ENCODE measurements at regions not wholly inside any gene's neighbourhood (a gene's known extent, or its start where the extent isn't known, plus 50 kb on each side); places are given as distances from the start of the nearest gene placed in this dataset.

DNA sequence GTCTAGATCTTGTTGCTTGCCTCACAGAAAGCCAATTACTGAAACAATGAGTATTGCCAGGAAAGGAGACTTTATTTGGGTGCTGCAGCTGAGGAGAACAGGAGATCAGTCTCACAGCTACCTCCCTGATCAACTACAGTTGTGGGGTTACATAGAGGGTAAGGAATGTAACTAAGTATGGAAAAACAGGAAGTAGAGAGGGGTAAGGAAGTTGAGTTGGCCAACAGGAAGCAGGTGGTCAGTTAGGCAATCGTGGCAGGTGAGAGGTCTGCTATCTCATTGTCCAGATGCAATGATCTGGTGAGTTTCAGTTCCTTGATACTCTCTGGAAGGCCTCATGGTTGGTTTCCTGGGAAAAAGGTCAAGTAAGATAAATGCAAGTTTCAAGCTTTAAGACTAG is 333.1 kb upstream of the GOT2 start:
- no peaks in the 10 kb centered on the region for H3K36me3 ChIP-seq (ENCODE audit: low read depth, low read length)
- intact Hi-C loops (cut with micrococcal nuclease): no loop called here
- DNase-seq (no peak), ATAC-seq (no peak)
- H4K20me1 ChIP-seq (ENCODE audit: low read length): no peaks in the 10 kb centered on the region
- BruUV-seq (replicated peaks): no TSS peak
- no peak overlapping the region for H3K4me2 ChIP-seq (ENCODE audit: low read length)
- H3K4me3 ChIP-seq (ENCODE audit: low read length): no peak overlapping the region
- ChIA-PET POLR2A (ENCODE audit: unreplicated experiment) (no interaction called here), CTCF (no interaction called here)
- H3K9ac ChIP-seq (ENCODE audit: low read length): no peak overlapping the region
- H3K27ac ChIP-seq (ENCODE audit: low read length): no peak overlapping the region
- no peak for TF ChIP-seq EZH2 (IDR thresholded peaks at IDR 0.05; ENCODE audit: low read length, unreplicated experiment)
- TF ChIP-seq EZH2phosphoT487 (IDR thresholded peaks at IDR 0.05; ENCODE audit: borderline replicate concordance, low read length): no peak
- TF ChIP-seq CTCF (conservative IDR thresholded peaks at IDR 0.05; ENCODE audit: low read depth, low read length): no peak
- H2AFZ ChIP-seq (ENCODE audit: low read length): no peak overlapping the region
- H3K27me3 ChIP-seq (ENCODE audit: low read length): no peaks in the 10 kb centered on the region
- no peaks in the 10 kb centered on the region for H3K9me3 ChIP-seq (ENCODE audit: low read length)
- H3K9me2 ChIP-seq (replicated peaks; ENCODE audit: low read length): no peaks in the 10 kb centered on the region
- no peaks in the 10 kb centered on the region for H3K4me1 ChIP-seq (ENCODE audit: insufficient read depth, low read length)
- H3K79me2 ChIP-seq (ENCODE audit: low read length): no peaks in the 10 kb centered on the region
- no peaks in the 10 kb centered on the region for H3F3A ChIP-seq (ENCODE audit: low read length, unreplicated experiment)

GRCh38 chr16:59060207-59060606 is 326.1 kb upstream of the GOT2 start:
- Histone ChIP-seq H3F3A (ENCODE audit: low read length, unreplicated experiment) (no peaks in the 10 kb centered on the region), H3K27me3 (ENCODE audit: low read length) (no peaks in the 10 kb centered on the region), H3K4me3 (ENCODE audit: low read length) (no peak overlapping the region), H3K4me2 (ENCODE audit: low read length) (no peak overlapping the region), H3K9me2 (replicated peaks; ENCODE audit: low read length) (no peaks in the 10 kb centered on the region), H2AFZ (ENCODE audit: low read length) (no peak overlapping the region), H3K9me3 (ENCODE audit: low read length) (no peaks in the 10 kb centered on the region), H3K9ac (ENCODE audit: low read length) (no peak overlapping the region), H4K20me1 (ENCODE audit: low read length) (no peaks in the 10 kb centered on the region), H3K79me2 (ENCODE audit: low read length) (no peaks in the 10 kb centered on the region), H3K4me1 (ENCODE audit: insufficient read depth, low read length) (no peaks in the 10 kb centered on the region), H3K36me3 (ENCODE audit: low read depth, low read length) (no peaks in the 10 kb centered on the region), H3K27ac (ENCODE audit: low read length) (no peak overlapping the region)
- ChIA-PET CTCF (no interaction called here), POLR2A (ENCODE audit: unreplicated experiment) (no interaction called here)
- TF ChIP-seq EZH2phosphoT487 (IDR thresholded peaks at IDR 0.05; ENCODE audit: borderline replicate concordance, low read length): no peak
- TF ChIP-seq CTCF (conservative IDR thresholded peaks at IDR 0.05; ENCODE audit: low read depth, low read length): no peak
- TF ChIP-seq EZH2 (IDR thresholded peaks at IDR 0.05; ENCODE audit: low read length, unreplicated experiment): no peak
- ATAC-seq: no peak
- intact Hi-C loops (cut with micrococcal nuclease): no loop called here
- no peak for DNase-seq
- BruUV-seq (replicated peaks): no TSS peak

- Histone ChIP-seq H3F3A (ENCODE audit: low read length, unreplicated experiment) (no peaks in the 10 kb centered on the region), H3K79me2 (ENCODE audit: low read length) (no peaks in the 10 kb centered on the region), H3K9me3 (ENCODE audit: low read length) (no peaks in the 10 kb centered on the region), H4K20me1 (ENCODE audit: low read length) (no peaks in the 10 kb centered on the region), H2AFZ (ENCODE audit: low read length) (no peak overlapping the region), H3K4me3 (ENCODE audit: low read length) (no peak overlapping the region), H3K9me2 (replicated peaks; ENCODE audit: low read length) (no peaks in the 10 kb centered on the region), H3K27me3 (ENCODE audit: low read length) (no peaks in the 10 kb centered on the region), H3K4me2 (ENCODE audit: low read length) (no peak overlapping the region), H3K27ac (ENCODE audit: low read length) (no peak overlapping the region), H3K9ac (ENCODE audit: low read length) (no peak overlapping the region), H3K36me3 (ENCODE audit: low read depth, low read length) (no peaks in the 10 kb centered on the region), H3K4me1 (ENCODE audit: insufficient read depth, low read length) (no peaks in the 10 kb centered on the region)
- BruUV-seq (replicated peaks): no TSS peak
- TF ChIP-seq EZH2phosphoT487 (IDR thresholded peaks at IDR 0.05; ENCODE audit: borderline replicate concordance, low read length) (no peak), EZH2 (IDR thresholded peaks at IDR 0.05; ENCODE audit: low read length, unreplicated experiment) (no peak), CTCF (conservative IDR thresholded peaks at IDR 0.05; ENCODE audit: low read depth, low read length) (no peak)
- intact Hi-C loops (cut with micrococcal nuclease): no loop called here
- no peak for ATAC-seq
- ChIA-PET CTCF (no interaction called here), POLR2A (ENCODE audit: unreplicated experiment) (no interaction called here)
- DNase-seq: no peak
These were observed 324.1 kb upstream of the GOT2 start for GRCh38 chr16:59058250-59058649.

All from PC-3 (cell line).